ENCODE measurements at regions not wholly inside any gene's neighbourhood (a gene's known extent, or its start where the extent isn't known, plus 50 kb on each side); places are given as distances from the start of the nearest gene placed in this dataset.
A peak's percentile ranks its signal among the peaks of the same experiment; 100 is the strongest.

GRCh38 chr12:34301251-34302130, 279.2 kb downstream of the ALG10 start:
- ATAC-seq (no peak), DNase-seq (peak in 1 of 2 donors; percentile 37)
- no peaks in the 10 kb centered on the region for H3K9me3 ChIP-seq
- H3K4me3 ChIP-seq = no peak overlapping the region
- WGBS, 3 donors = 75 to 79% (median 79%) methylated on average over 22 of the region's 22 CpGs
- no peak for TF ChIP-seq CTCF (IDR thresholded peaks at IDR 0.05)
- no peak overlapping the region for H3K27ac ChIP-seq
- no peaks in the 10 kb centered on the region for H3K36me3 ChIP-seq (ENCODE audit: insufficient read depth in 1 of 2, low read depth in 1 of 2)
- intact Hi-C loops (cut with DNase I) = no loop called here
- H3K4me1 ChIP-seq = no peaks in the 10 kb centered on the region
- H3K27me3 ChIP-seq (ENCODE audit: insufficient read depth in 3 of 3, low read length in 2 of 3) = peaks cover 0 to 2% (median 0%) of the 10 kb centered on the region in 3 donors

- Histone ChIP-seq H3K4me3 (no peak overlapping the region), H3K9me3 (no peaks in the 10 kb centered on the region), H3K4me1 (no peaks in the 10 kb centered on the region), H3K27me3 (ENCODE audit: insufficient read depth in 3 of 3, low read length in 2 of 3) (peaks cover 0 to 2% (median 0%) of the 10 kb centered on the region in 3 donors), H3K36me3 (ENCODE audit: insufficient read depth in 1 of 2, low read depth in 1 of 2) (no peaks in the 10 kb centered on the region), H3K27ac (no peak overlapping the region)
- ATAC-seq (no peak), DNase-seq (peak in 1 of 2 donors; percentile 33)
- intact Hi-C loops (cut with DNase I) = no loop called here
- no peak for TF ChIP-seq CTCF (IDR thresholded peaks at IDR 0.05)
- 72 to 74% (median 74%) methylated on average over 30 of the region's 30 CpGs for WGBS, 3 donors
Measured at GRCh38 chr12:34302131-34302885, 280.0 kb downstream of the ALG10 start.

- no peaks in the 10 kb centered on the region for H3K9me3 ChIP-seq
- H3K4me1 ChIP-seq = no peaks in the 10 kb centered on the region
- intact Hi-C loops (cut with DNase I) = no loop called here
- no peak for TF ChIP-seq CTCF (IDR thresholded peaks at IDR 0.05)
- no peaks in the 10 kb centered on the region for H3K27me3 ChIP-seq (ENCODE audit: insufficient read depth in 3 of 3, low read length in 2 of 3)
- DNase-seq (peak in 1 of 2 donors; percentile 13), ATAC-seq (no peak)
- H3K36me3 ChIP-seq (ENCODE audit: insufficient read depth in 1 of 2, low read depth in 1 of 2) = no peaks in the 10 kb centered on the region
- no peak overlapping the region for H3K4me3 ChIP-seq
- H3K27ac ChIP-seq = no peak overlapping the region
- WGBS, 3 donors = 77 to 80% (median 78%) methylated on average over 24 of the region's 24 CpGs
Measured at GRCh38 chr12:34303091-34303870, 281.0 kb downstream of the ALG10 start.

GRCh38 chr12:34304001-34304400, 281.7 kb downstream of the ALG10 start:
- H3K9me3 ChIP-seq = no peaks in the 10 kb centered on the region
- DNase-seq (peak in 1 of 2 donors; percentile 32), ATAC-seq (no peak)
- no peak for TF ChIP-seq CTCF (IDR thresholded peaks at IDR 0.05)
- WGBS, 3 donors = 72 to 75% (median 75%) methylated on average over 18 of the region's 18 CpGs
- H3K4me1 ChIP-seq = no peaks in the 10 kb centered on the region
- H3K4me3 ChIP-seq = no peak overlapping the region
- intact Hi-C loops (cut with DNase I) = no loop called here
- H3K27ac ChIP-seq = no peak overlapping the region
- H3K36me3 ChIP-seq (ENCODE audit: insufficient read depth in 1 of 2, low read depth in 1 of 2) = no peaks in the 10 kb centered on the region
- no peaks in the 10 kb centered on the region for H3K27me3 ChIP-seq (ENCODE audit: insufficient read depth in 3 of 3, low read length in 2 of 3)

All from psoas muscle (tissue), 7 donors.